GM23338 (cell line): ENCODE measurements at regions not wholly inside any gene's neighbourhood (a gene's known extent, or its start where the extent isn't known, plus 50 kb on each side); places are given as distances from the start of the nearest gene placed in this dataset.

Experiments
- ATAC-seq: fragments of 200-7000 bp; cut with Tn5 transposase; 3 replicates; pipeline ENCODE4 v1.9.1; 2020
- DNase-seq: peaks from one replicate; pipeline ENCODE4 v3.0.0-alpha.2; 2015; ENCODE audit warnings: low spot score
- H2AFZ ChIP-seq: fragments of 200-600 bp; sonication (generic); 2 replicates; pipeline ENCODE4 v1.8.0; 2016; ENCODE audit warnings: antibody characterized with exemption, mild to moderate bottlenecking, moderate library complexity
- H3F3A ChIP-seq: fragments of 200-600 bp; sonication (generic); replicated peaks from 2 replicates; pipeline ENCODE4 v1.8.0; 2017; ENCODE audit warnings: antibody characterized with exemption, mixed run types, low read depth
- H3K27ac ChIP-seq: fragments of 200-600 bp; sonication (generic); 2 replicates; pipeline ENCODE4 v1.6.1; 2016; ENCODE audit warnings: low read depth
- H3K27me3 ChIP-seq: fragments of 200-600 bp; sonication (generic); 2 replicates; pipeline ENCODE4 v1.8.0; 2016; ENCODE audit warnings: mild to moderate bottlenecking, mixed run types, moderate library complexity; ENCODE audit not compliant: insufficient read depth
- H3K36me3 ChIP-seq: fragments of 200-600 bp; sonication (generic); 2 replicates; pipeline ENCODE4 v1.8.0; 2016; ENCODE audit warnings: mild to moderate bottlenecking; ENCODE audit not compliant: insufficient read depth
- H3K4me1 ChIP-seq: fragments of 200-600 bp; sonication (generic); 2 replicates; pipeline ENCODE4 v1.8.0; 2016; ENCODE audit warnings: mild to moderate bottlenecking, moderate library complexity; ENCODE audit not compliant: insufficient read depth
- H3K4me2 ChIP-seq: fragments of 200-600 bp; sonication (generic); 2 replicates; pipeline ENCODE4 v1.7.1; 2017; ENCODE audit warnings: mixed run types
- H3K4me3 ChIP-seq: fragments of 200-600 bp; sonication (generic); 2 replicates; pipeline ENCODE4 v1.6.1; 2016; ENCODE audit warnings: mixed run types
- H3K79me2 ChIP-seq: fragments of 200-600 bp; sonication (generic); replicated peaks from 2 replicates; pipeline ENCODE4 v1.8.0; 2017; ENCODE audit warnings: mild to moderate bottlenecking; ENCODE audit not compliant: insufficient read depth
- H3K9me2 ChIP-seq: fragments of 200-600 bp; sonication (generic); 2 replicates; pipeline ENCODE4 v1.8.0; 2017; ENCODE audit not compliant: insufficient read depth
- H4K20me1 ChIP-seq: fragments of 200-600 bp; sonication (generic); replicated peaks from 2 replicates; pipeline ENCODE4 v1.8.0; 2017; ENCODE audit warnings: mild to moderate bottlenecking; ENCODE audit not compliant: insufficient read depth
- H3K27ac Mint-ChIP-seq: 2 replicates; pipeline ENCODE4 v1.8.0; 2020; ENCODE audit warnings: inconsistent platforms, mild to moderate bottlenecking, moderate library complexity, mixed read lengths
- H3K27me3 Mint-ChIP-seq: 3 replicates; pipeline ENCODE4 v1.8.0; 2022; ENCODE audit warnings: low read depth, mild to moderate bottlenecking, moderate library complexity, mixed read lengths, inconsistent platforms; ENCODE audit not compliant: insufficient read depth, poor library complexity
- H3K36me3 Mint-ChIP-seq: 3 replicates; pipeline ENCODE4 v1.8.0; 2021; ENCODE audit warnings: low read depth, mild to moderate bottlenecking, inconsistent platforms, moderate library complexity, mixed read lengths
- H3K4me1 Mint-ChIP-seq: 3 replicates; pipeline ENCODE4 v1.8.0; 2020; ENCODE audit warnings: mild to moderate bottlenecking, inconsistent platforms, mixed read lengths
- H3K4me3 Mint-ChIP-seq: 3 replicates; pipeline ENCODE4 v1.8.0; 2021; ENCODE audit warnings: moderate library complexity, mild to moderate bottlenecking, inconsistent platforms, mixed read lengths
- H3K9me3 Mint-ChIP-seq: 3 replicates; pipeline ENCODE4 v1.8.0; 2020; ENCODE audit warnings: moderate library complexity, mild to moderate bottlenecking, inconsistent platforms, mixed read lengths
- CREB1 ChIP-seq: fragments of 250-450 bp; sonication (Bioruptor Pico); IDR thresholded peaks from 2 replicates; pipeline ENCODE4 v1.5.0; 2020; ENCODE audit warnings: low read depth, mild to moderate bottlenecking, moderate library complexity
- EZH2 ChIP-seq: fragments of 200-600 bp; sonication (generic); IDR thresholded peaks from one replicate; pipeline ENCODE4 v1.8.0; 2017; ENCODE audit warnings: antibody characterized with exemption, mild to moderate bottlenecking, low read depth; ENCODE audit not compliant: unreplicated experiment
- EZH2phosphoT487 ChIP-seq: fragments of 200-600 bp; sonication (generic); IDR thresholded peaks from one replicate; pipeline ENCODE4 v1.8.1; 2018; ENCODE audit warnings: antibody characterized with exemption; ENCODE audit not compliant: unreplicated experiment
- JUNB ChIP-seq: IDR thresholded peaks from one replicate; pipeline ENCODE4 v1.6.1; 2016; ENCODE audit warnings: antibody characterized with exemption; ENCODE audit not compliant: unreplicated experiment
- NANOG ChIP-seq: IDR thresholded peaks from 2 replicates; pipeline ENCODE4 v1.6.1; 2016; ENCODE audit warnings: antibody characterized with exemption, borderline replicate concordance
- POLR2AphosphoS5 ChIP-seq: IDR thresholded peaks from 2 replicates; pipeline ENCODE4 v1.6.1; 2016; ENCODE audit warnings: antibody characterized with exemption, low read depth
- STAT1 ChIP-seq: IDR thresholded peaks from one replicate; pipeline ENCODE4 v1.6.1; 2016; ENCODE audit warnings: antibody characterized with exemption; ENCODE audit not compliant: unreplicated experiment
- ZNF114 ChIP-seq: fragments of 250-450 bp; sonication (Bioruptor Pico); IDR thresholded peaks from 2 replicates; pipeline ENCODE4 v1.5.0; 2020; ENCODE audit warnings: mild to moderate bottlenecking, moderate library complexity
- ZNF331 ChIP-seq: fragments of 250-450 bp; sonication (Bioruptor Pico); IDR thresholded peaks from 2 replicates; pipeline ENCODE4 v1.5.0; 2020; ENCODE audit warnings: low read depth, mild to moderate bottlenecking, moderate library complexity
- TF ChIP-seq, protein P1 (sequence below): IDR thresholded peaks from one replicate; pipeline ENCODE4 v1.6.1; 2018; ENCODE audit warnings: antibody characterized with exemption; ENCODE audit not compliant: unreplicated experiment
- TF ChIP-seq, protein P2 (sequence below), 2 experiments: fragments of 200-600 bp in 1 of 2; sonication (generic) in 1 of 2; conservative IDR thresholded peaks; 2 replicates each; pipeline versions ENCODE4 v1.5.1 to v1.6.1; 2016 to 2017; ENCODE audit warnings: antibody characterized with exemption in 2 of 2, low read depth in 2 of 2, mild to moderate bottlenecking in 2 of 2, moderate library complexity in 1 of 2
- TF ChIP-seq, protein P3 (sequence below): fragments of 250-450 bp; sonication (Bioruptor Pico); IDR thresholded peaks from 2 replicates; pipeline ENCODE4 v1.5.0; 2020; ENCODE audit warnings: mild to moderate bottlenecking, moderate library complexity
- TF ChIP-seq, protein P4 (sequence below): IDR thresholded peaks from 2 replicates; pipeline ENCODE4 v1.6.1; 2016; ENCODE audit warnings: antibody characterized with exemption

DNA sequence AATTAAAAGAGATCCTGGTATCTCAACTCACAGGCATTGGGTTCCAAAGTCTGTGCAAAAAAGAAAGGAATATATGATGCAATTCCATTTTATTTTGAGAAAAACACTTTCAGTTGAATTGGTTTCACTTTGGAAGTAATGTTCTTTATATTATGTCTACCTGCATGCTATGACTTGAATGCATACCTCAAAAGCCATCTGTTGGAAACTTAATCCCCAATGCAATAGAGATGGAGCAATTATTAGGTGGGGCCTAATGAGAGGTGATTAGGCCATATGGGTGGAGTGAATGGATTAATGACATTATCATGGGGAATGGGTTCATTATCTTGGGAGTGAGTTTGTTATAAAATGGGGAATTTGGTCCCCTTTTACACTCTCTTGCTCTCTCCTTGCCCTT, 293.3 kb downstream of the CSNK1G3 start:
- H3K4me1 Mint-ChIP-seq: peaks cover 46% of the 10 kb centered on the region
- H3K4me1 ChIP-seq: peaks cover 44% of the 10 kb centered on the region
- 0 out of 3 replicates have a peak, but pooled peaks cover 4% of the 10 kb centered on the region for H3K36me3 Mint-ChIP-seq

More for the DNA sequence above, 293.3 kb downstream of the CSNK1G3 start:
- peaks cover 3% of the 10 kb centered on the region for H3K27me3 Mint-ChIP-seq
- Histone ChIP-seq H3F3A (no peaks in the 10 kb centered on the region), H4K20me1 (no peaks in the 10 kb centered on the region), H3K9me2 (0 out of 2 replicates have a peak, but pooled peaks cover 6% of the 10 kb centered on the region), H2AFZ (no peak overlapping the region), H3K27ac (no peak overlapping the region), H3K27me3 (no peaks in the 10 kb centered on the region), H3K4me3 (no peak overlapping the region), H3K79me2 (no peaks in the 10 kb centered on the region), H3K36me3 (no peaks in the 10 kb centered on the region), H3K4me2 (no peak overlapping the region)
- no peak overlapping the region for H3K27ac Mint-ChIP-seq
- ATAC-seq (no peak), DNase-seq (no peak)
- no peaks in the 10 kb centered on the region for H3K9me3 Mint-ChIP-seq
- TF ChIP-seq EZH2 (no peak), POLR2AphosphoS5 (no peak), ZNF331 (CRISPR knock-in tag) (no peak), JUNB (no peak), NANOG (no peak), CREB1 (CRISPR knock-in tag) (no peak), EZH2phosphoT487 (no peak), STAT1 (no peak), ZNF114 (no peak)
- TF ChIP-seq, protein P1, sequence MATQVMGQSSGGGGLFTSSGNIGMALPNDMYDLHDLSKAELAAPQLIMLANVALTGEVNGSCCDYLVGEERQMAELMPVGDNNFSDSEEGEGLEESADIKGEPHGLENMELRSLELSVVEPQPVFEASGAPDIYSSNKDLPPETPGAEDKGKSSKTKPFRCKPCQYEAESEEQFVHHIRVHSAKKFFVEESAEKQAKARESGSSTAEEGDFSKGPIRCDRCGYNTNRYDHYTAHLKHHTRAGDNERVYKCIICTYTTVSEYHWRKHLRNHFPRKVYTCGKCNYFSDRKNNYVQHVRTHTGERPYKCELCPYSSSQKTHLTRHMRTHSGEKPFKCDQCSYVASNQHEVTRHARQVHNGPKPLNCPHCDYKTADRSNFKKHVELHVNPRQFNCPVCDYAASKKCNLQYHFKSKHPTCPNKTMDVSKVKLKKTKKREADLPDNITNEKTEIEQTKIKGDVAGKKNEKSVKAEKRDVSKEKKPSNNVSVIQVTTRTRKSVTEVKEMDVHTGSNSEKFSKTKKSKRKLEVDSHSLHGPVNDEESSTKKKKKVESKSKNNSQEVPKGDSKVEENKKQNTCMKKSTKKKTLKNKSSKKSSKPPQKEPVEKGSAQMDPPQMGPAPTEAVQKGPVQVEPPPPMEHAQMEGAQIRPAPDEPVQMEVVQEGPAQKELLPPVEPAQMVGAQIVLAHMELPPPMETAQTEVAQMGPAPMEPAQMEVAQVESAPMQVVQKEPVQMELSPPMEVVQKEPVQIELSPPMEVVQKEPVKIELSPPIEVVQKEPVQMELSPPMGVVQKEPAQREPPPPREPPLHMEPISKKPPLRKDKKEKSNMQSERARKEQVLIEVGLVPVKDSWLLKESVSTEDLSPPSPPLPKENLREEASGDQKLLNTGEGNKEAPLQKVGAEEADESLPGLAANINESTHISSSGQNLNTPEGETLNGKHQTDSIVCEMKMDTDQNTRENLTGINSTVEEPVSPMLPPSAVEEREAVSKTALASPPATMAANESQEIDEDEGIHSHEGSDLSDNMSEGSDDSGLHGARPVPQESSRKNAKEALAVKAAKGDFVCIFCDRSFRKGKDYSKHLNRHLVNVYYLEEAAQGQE: no peak
- TF ChIP-seq, protein P2, sequence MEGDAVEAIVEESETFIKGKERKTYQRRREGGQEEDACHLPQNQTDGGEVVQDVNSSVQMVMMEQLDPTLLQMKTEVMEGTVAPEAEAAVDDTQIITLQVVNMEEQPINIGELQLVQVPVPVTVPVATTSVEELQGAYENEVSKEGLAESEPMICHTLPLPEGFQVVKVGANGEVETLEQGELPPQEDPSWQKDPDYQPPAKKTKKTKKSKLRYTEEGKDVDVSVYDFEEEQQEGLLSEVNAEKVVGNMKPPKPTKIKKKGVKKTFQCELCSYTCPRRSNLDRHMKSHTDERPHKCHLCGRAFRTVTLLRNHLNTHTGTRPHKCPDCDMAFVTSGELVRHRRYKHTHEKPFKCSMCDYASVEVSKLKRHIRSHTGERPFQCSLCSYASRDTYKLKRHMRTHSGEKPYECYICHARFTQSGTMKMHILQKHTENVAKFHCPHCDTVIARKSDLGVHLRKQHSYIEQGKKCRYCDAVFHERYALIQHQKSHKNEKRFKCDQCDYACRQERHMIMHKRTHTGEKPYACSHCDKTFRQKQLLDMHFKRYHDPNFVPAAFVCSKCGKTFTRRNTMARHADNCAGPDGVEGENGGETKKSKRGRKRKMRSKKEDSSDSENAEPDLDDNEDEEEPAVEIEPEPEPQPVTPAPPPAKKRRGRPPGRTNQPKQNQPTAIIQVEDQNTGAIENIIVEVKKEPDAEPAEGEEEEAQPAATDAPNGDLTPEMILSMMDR (conservative IDR thresholded peaks at IDR 0.05; ENCODE audit: low read depth in 2 of 2): no peak
- TF ChIP-seq, protein P3, sequence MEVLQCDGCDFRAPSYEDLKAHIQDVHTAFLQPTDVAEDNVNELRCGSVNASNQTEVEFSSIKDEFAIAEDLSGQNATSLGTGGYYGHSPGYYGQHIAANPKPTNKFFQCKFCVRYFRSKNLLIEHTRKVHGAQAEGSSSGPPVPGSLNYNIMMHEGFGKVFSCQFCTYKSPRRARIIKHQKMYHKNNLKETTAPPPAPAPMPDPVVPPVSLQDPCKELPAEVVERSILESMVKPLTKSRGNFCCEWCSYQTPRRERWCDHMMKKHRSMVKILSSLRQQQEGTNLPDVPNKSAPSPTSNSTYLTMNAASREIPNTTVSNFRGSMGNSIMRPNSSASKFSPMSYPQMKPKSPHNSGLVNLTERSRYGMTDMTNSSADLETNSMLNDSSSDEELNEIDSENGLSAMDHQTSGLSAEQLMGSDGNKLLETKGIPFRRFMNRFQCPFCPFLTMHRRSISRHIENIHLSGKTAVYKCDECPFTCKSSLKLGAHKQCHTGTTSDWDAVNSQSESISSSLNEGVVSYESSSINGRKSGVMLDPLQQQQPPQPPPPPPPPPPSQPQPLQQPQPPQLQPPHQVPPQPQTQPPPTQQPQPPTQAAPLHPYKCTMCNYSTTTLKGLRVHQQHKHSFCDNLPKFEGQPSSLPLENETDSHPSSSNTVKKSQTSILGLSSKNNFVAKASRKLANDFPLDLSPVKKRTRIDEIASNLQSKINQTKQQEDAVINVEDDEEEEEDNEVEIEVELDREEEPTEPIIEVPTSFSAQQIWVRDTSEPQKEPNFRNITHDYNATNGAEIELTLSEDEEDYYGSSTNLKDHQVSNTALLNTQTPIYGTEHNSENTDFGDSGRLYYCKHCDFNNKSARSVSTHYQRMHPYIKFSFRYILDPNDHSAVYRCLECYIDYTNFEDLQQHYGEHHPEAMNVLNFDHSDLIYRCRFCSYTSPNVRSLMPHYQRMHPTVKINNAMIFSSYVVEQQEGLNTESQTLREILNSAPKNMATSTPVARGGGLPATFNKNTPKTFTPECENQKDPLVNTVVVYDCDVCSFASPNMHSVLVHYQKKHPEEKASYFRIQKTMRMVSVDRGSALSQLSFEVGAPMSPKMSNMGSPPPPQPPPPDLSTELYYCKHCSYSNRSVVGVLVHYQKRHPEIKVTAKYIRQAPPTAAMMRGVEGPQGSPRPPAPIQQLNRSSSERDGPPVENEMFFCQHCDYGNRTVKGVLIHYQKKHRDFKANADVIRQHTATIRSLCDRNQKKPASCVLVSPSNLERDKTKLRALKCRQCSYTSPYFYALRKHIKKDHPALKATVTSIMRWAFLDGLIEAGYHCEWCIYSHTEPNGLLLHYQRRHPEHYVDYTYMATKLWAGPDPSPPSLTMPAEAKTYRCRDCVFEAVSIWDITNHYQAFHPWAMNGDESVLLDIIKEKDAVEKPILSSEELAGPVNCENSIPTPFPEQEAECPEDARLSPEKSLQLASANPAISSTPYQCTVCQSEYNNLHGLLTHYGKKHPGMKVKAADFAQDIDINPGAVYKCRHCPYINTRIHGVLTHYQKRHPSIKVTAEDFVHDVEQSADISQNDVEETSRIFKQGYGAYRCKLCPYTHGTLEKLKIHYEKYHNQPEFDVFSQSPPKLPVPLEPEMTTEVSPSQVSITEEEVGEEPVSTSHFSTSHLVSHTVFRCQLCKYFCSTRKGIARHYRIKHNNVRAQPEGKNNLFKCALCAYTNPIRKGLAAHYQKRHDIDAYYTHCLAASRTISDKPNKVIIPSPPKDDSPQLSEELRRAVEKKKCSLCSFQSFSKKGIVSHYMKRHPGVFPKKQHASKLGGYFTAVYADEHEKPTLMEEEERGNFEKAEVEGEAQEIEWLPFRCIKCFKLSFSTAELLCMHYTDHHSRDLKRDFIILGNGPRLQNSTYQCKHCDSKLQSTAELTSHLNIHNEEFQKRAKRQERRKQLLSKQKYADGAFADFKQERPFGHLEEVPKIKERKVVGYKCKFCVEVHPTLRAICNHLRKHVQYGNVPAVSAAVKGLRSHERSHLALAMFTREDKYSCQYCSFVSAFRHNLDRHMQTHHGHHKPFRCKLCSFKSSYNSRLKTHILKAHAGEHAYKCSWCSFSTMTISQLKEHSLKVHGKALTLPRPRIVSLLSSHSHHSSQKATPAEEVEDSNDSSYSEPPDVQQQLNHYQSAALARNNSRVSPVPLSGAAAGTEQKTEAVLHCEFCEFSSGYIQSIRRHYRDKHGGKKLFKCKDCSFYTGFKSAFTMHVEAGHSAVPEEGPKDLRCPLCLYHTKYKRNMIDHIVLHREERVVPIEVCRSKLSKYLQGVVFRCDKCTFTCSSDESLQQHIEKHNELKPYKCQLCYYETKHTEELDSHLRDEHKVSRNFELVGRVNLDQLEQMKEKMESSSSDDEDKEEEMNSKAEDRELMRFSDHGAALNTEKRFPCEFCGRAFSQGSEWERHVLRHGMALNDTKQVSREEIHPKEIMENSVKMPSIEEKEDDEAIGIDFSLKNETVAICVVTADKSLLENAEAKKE: no peak
- TF ChIP-seq, protein P4, sequence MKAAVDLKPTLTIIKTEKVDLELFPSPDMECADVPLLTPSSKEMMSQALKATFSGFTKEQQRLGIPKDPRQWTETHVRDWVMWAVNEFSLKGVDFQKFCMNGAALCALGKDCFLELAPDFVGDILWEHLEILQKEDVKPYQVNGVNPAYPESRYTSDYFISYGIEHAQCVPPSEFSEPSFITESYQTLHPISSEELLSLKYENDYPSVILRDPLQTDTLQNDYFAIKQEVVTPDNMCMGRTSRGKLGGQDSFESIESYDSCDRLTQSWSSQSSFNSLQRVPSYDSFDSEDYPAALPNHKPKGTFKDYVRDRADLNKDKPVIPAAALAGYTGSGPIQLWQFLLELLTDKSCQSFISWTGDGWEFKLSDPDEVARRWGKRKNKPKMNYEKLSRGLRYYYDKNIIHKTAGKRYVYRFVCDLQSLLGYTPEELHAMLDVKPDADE: no peak
- H3K4me3 Mint-ChIP-seq: no peak overlapping the region
